ENCODE measurements at regions not wholly inside any gene's neighbourhood (a gene's known extent, or its start where the extent isn't known, plus 50 kb on each side); places are given as distances from the start of the nearest gene placed in this dataset.

- no peak for DNase-seq (ENCODE audit: extremely low spot score, unreplicated experiment)
- Mint-ChIP-seq H3K36me3 (ENCODE audit: unreplicated experiment) (no peaks in the 10 kb centered on the region), H3K4me3 (ENCODE audit: unreplicated experiment) (no peak overlapping the region), H3K27ac (ENCODE audit: unreplicated experiment) (no peak overlapping the region), H3K27me3 (ENCODE audit: unreplicated experiment) (no peaks in the 10 kb centered on the region), H3K9me3 (ENCODE audit: unreplicated experiment) (no peaks in the 10 kb centered on the region), H3K4me1 (ENCODE audit: unreplicated experiment) (peaks cover 7% of the 10 kb centered on the region)
- TF ChIP-seq CTCF (IDR thresholded peaks at IDR 0.05): no peak
Observed at GRCh38 chr9:3028535-3028934, 184.6 kb upstream of the PUM3 start.

GRCh38 chr9:3027210-3027609 is 183.3 kb upstream of the PUM3 start:
- no peak overlapping the region for H3K27ac Mint-ChIP-seq (ENCODE audit: unreplicated experiment)
- DNase-seq (ENCODE audit: extremely low spot score, unreplicated experiment): no peak
- no peaks in the 10 kb centered on the region for H3K27me3 Mint-ChIP-seq (ENCODE audit: unreplicated experiment)
- no peak overlapping the region for H3K4me3 Mint-ChIP-seq (ENCODE audit: unreplicated experiment)
- no peak for TF ChIP-seq CTCF (IDR thresholded peaks at IDR 0.05)
- no peaks in the 10 kb centered on the region for H3K9me3 Mint-ChIP-seq (ENCODE audit: unreplicated experiment)
- no peaks in the 10 kb centered on the region for H3K36me3 Mint-ChIP-seq (ENCODE audit: unreplicated experiment)
- peaks cover 7% of the 10 kb centered on the region for H3K4me1 Mint-ChIP-seq (ENCODE audit: unreplicated experiment)

GRCh38 chr9:3023449-3023848 is 179.6 kb upstream of the PUM3 start:
- Mint-ChIP-seq H3K4me1 (ENCODE audit: unreplicated experiment) (peaks cover 2% of the 10 kb centered on the region), H3K27ac (ENCODE audit: unreplicated experiment) (no peak overlapping the region), H3K4me3 (ENCODE audit: unreplicated experiment) (no peak overlapping the region), H3K27me3 (ENCODE audit: unreplicated experiment) (peaks cover 5% of the 10 kb centered on the region), H3K9me3 (ENCODE audit: unreplicated experiment) (no peaks in the 10 kb centered on the region), H3K36me3 (ENCODE audit: unreplicated experiment) (no peaks in the 10 kb centered on the region)
- no peak for TF ChIP-seq CTCF (IDR thresholded peaks at IDR 0.05)
- no peak for DNase-seq (ENCODE audit: extremely low spot score, unreplicated experiment)

- no peaks in the 10 kb centered on the region for H3K36me3 Mint-ChIP-seq (ENCODE audit: unreplicated experiment)
- H3K4me1 Mint-ChIP-seq (ENCODE audit: unreplicated experiment): no peaks in the 10 kb centered on the region
- H3K27ac Mint-ChIP-seq (ENCODE audit: unreplicated experiment): no peak overlapping the region
- TF ChIP-seq CTCF (IDR thresholded peaks at IDR 0.05): no peak
- DNase-seq (ENCODE audit: extremely low spot score, unreplicated experiment): no peak
- no peak overlapping the region for H3K4me3 Mint-ChIP-seq (ENCODE audit: unreplicated experiment)
- H3K9me3 Mint-ChIP-seq (ENCODE audit: unreplicated experiment): no peaks in the 10 kb centered on the region
- H3K27me3 Mint-ChIP-seq (ENCODE audit: unreplicated experiment): peaks cover 5% of the 10 kb centered on the region
Observed at GRCh38 chr9:3018691-3019230, 174.9 kb upstream of the PUM3 start.

GRCh38 chr9:3018071-3018470 is 174.2 kb upstream of the PUM3 start:
- Mint-ChIP-seq H3K27ac (ENCODE audit: unreplicated experiment) (no peak overlapping the region), H3K4me1 (ENCODE audit: unreplicated experiment) (no peaks in the 10 kb centered on the region), H3K27me3 (ENCODE audit: unreplicated experiment) (peaks cover 5% of the 10 kb centered on the region), H3K36me3 (ENCODE audit: unreplicated experiment) (no peaks in the 10 kb centered on the region), H3K9me3 (ENCODE audit: unreplicated experiment) (no peaks in the 10 kb centered on the region), H3K4me3 (ENCODE audit: unreplicated experiment) (no peak overlapping the region)
- no peak for TF ChIP-seq CTCF (IDR thresholded peaks at IDR 0.05)
- no peak for DNase-seq (ENCODE audit: extremely low spot score, unreplicated experiment)
